ENCODE measurements at regions not wholly inside any gene's neighbourhood (a gene's known extent, or its start where the extent isn't known, plus 50 kb on each side); places are given as distances from the start of the nearest gene placed in this dataset.

GRCh38 chr7:28291559-28291958, 111.0 kb upstream of the JAZF1 start:
- Histone ChIP-seq H3K27me3 (ENCODE audit: control insufficient read depth, insufficient read depth, low read length) (peaks cover 5% of the 10 kb centered on the region), H3K9me3 (ENCODE audit: control insufficient read depth, insufficient read depth, low read depth, low read length) (no peaks in the 10 kb centered on the region), H3K4me1 (ENCODE audit: control insufficient read depth, extremely low read depth, insufficient read depth, low read length) (no peaks in the 10 kb centered on the region), H3K27ac (ENCODE audit: insufficient read depth, low read length) (no peak overlapping the region), H3K9ac (ENCODE audit: insufficient read depth, low read length) (no peak overlapping the region), H3K36me3 (ENCODE audit: control insufficient read depth, insufficient read depth, low read length) (no peaks in the 10 kb centered on the region), H4K20me1 (ENCODE audit: control insufficient read depth, extremely low read depth, insufficient read depth, low read length) (no peaks in the 10 kb centered on the region), H2AFZ (ENCODE audit: low read length) (no peak overlapping the region), H3K79me2 (ENCODE audit: control insufficient read depth, insufficient read depth, low read length) (no peaks in the 10 kb centered on the region), H3K4me2 (ENCODE audit: extremely low read depth, insufficient read depth, low read length) (no peak overlapping the region), H3K4me3 (replicated peaks in 1 of 4; ENCODE audit: control extremely low read depth in 1 of 4, insufficient read depth in 1 of 4, low read depth in 3 of 4, low read length in 4 of 4) (no peak overlapping the region)
- TF ChIP-seq, protein P1, sequence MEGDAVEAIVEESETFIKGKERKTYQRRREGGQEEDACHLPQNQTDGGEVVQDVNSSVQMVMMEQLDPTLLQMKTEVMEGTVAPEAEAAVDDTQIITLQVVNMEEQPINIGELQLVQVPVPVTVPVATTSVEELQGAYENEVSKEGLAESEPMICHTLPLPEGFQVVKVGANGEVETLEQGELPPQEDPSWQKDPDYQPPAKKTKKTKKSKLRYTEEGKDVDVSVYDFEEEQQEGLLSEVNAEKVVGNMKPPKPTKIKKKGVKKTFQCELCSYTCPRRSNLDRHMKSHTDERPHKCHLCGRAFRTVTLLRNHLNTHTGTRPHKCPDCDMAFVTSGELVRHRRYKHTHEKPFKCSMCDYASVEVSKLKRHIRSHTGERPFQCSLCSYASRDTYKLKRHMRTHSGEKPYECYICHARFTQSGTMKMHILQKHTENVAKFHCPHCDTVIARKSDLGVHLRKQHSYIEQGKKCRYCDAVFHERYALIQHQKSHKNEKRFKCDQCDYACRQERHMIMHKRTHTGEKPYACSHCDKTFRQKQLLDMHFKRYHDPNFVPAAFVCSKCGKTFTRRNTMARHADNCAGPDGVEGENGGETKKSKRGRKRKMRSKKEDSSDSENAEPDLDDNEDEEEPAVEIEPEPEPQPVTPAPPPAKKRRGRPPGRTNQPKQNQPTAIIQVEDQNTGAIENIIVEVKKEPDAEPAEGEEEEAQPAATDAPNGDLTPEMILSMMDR (conservative IDR thresholded peaks at IDR 0.05 in 1 of 2, IDR thresholded peaks at IDR 0.05 in 1 of 2; ENCODE audit: low read depth in 1 of 2, low read length in 2 of 2), result no peak
- DNase-seq (ENCODE audit: low read depth in 2 of 2), result peak in 1 of 2 donors; percentile 39

DNA sequence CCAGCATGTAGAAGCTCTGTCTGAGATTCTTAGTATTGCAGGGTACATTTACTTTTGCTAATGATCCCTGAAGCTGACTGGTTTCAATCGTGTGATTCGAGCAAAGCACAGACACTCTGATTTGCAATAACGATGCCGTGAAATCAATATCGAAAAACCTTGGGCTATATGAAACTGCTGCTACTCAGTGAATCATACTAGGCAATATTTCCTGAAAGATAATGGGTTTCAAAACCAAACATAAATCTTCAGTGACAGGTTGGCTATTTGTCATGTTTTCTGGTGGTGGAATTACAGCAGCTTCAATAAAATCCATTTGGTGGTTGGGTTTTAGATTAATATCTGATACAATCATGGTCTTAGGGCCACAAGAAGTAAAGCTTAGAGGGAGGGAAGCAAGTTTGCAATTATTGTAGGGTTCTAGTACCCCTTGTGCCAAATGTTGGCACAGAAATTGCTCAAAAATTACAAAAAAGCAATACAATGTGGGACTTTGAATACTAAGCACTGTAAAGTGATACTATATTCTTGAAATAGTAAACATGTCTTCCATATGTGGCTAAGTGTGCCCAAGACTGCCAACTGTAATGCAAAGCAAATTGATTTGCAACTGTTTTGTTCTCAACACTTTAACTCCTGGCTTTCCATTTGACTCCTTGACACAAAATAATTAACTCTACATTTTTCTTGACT, 112.4 kb upstream of the JAZF1 start:
- DNase-seq (ENCODE audit: low read depth in 2 of 2), result peak in 1 of 2 donors; percentile 45
- H3K27ac ChIP-seq (ENCODE audit: insufficient read depth, low read length), result no peak overlapping the region
- H2AFZ ChIP-seq (ENCODE audit: low read length), result no peak overlapping the region
- H3K4me1 ChIP-seq (ENCODE audit: control insufficient read depth, extremely low read depth, insufficient read depth, low read length), result no peaks in the 10 kb centered on the region
- no peaks in the 10 kb centered on the region for H3K79me2 ChIP-seq (ENCODE audit: control insufficient read depth, insufficient read depth, low read length)
- peaks cover 5% of the 10 kb centered on the region for H3K27me3 ChIP-seq (ENCODE audit: control insufficient read depth, insufficient read depth, low read length)
- TF ChIP-seq, protein P1 (conservative IDR thresholded peaks at IDR 0.05 in 1 of 2, IDR thresholded peaks at IDR 0.05 in 1 of 2; ENCODE audit: low read depth in 1 of 2, low read length in 2 of 2), result no peak
- no peak for TF ChIP-seq EZH2 (IDR thresholded peaks at IDR 0.05; ENCODE audit: low read length, missing control alignments)
- no peaks in the 10 kb centered on the region for H4K20me1 ChIP-seq (ENCODE audit: control insufficient read depth, extremely low read depth, insufficient read depth, low read length)
- no peaks in the 10 kb centered on the region for H3K36me3 ChIP-seq (ENCODE audit: control insufficient read depth, insufficient read depth, low read length)
- no peak overlapping the region for H3K4me2 ChIP-seq (ENCODE audit: extremely low read depth, insufficient read depth, low read length)
- no peak overlapping the region for H3K9ac ChIP-seq (ENCODE audit: insufficient read depth, low read length)
- no peaks in the 10 kb centered on the region for H3K9me3 ChIP-seq (ENCODE audit: control insufficient read depth, insufficient read depth, low read depth, low read length)
- H3K4me3 ChIP-seq (replicated peaks in 1 of 4; ENCODE audit: control extremely low read depth in 1 of 4, insufficient read depth in 1 of 4, low read depth in 3 of 4, low read length in 4 of 4), result no peak overlapping the region

GRCh38 chr7:28293527-28293835, 112.9 kb upstream of the JAZF1 start:
- Histone ChIP-seq H3K4me3 (replicated peaks in 1 of 4; ENCODE audit: control extremely low read depth in 1 of 4, insufficient read depth in 1 of 4, low read depth in 3 of 4, low read length in 4 of 4) (no peak overlapping the region), H3K9ac (ENCODE audit: insufficient read depth, low read length) (no peak overlapping the region), H3K4me2 (ENCODE audit: extremely low read depth, insufficient read depth, low read length) (no peak overlapping the region), H3K9me3 (ENCODE audit: control insufficient read depth, insufficient read depth, low read depth, low read length) (no peaks in the 10 kb centered on the region), H3K79me2 (ENCODE audit: control insufficient read depth, insufficient read depth, low read length) (no peaks in the 10 kb centered on the region), H2AFZ (ENCODE audit: low read length) (no peak overlapping the region), H3K36me3 (ENCODE audit: control insufficient read depth, insufficient read depth, low read length) (no peaks in the 10 kb centered on the region), H3K27me3 (ENCODE audit: control insufficient read depth, insufficient read depth, low read length) (peaks cover 5% of the 10 kb centered on the region), H3K27ac (ENCODE audit: insufficient read depth, low read length) (no peak overlapping the region), H3K4me1 (ENCODE audit: control insufficient read depth, extremely low read depth, insufficient read depth, low read length) (no peaks in the 10 kb centered on the region), H4K20me1 (ENCODE audit: control insufficient read depth, extremely low read depth, insufficient read depth, low read length) (no peaks in the 10 kb centered on the region)
- no peak for TF ChIP-seq EZH2 (IDR thresholded peaks at IDR 0.05; ENCODE audit: low read length, missing control alignments)
- TF ChIP-seq, protein P1 (conservative IDR thresholded peaks at IDR 0.05 in 1 of 2, IDR thresholded peaks at IDR 0.05 in 1 of 2; ENCODE audit: low read depth in 1 of 2, low read length in 2 of 2), result no peak
- peak in 1 of 2 donors; percentile 17 for DNase-seq (ENCODE audit: low read depth in 2 of 2)
